ENCODE measurements at regions not wholly inside any gene's neighbourhood (a gene's known extent, or its start where the extent isn't known, plus 50 kb on each side); places are given as distances from the start of the nearest gene placed in this dataset.

GRCh38 chr12:125882141-125882540 lies 816.9 kb downstream of the AACS start:
- ChIA-PET POLR2A (no interaction called here), CTCF (no interaction called here)
- Histone ChIP-seq H3K9me3 (ENCODE audit: control insufficient read depth, insufficient read depth, low read length) (peaks cover 9% of the 10 kb centered on the region; the same call in 1 of the 2 replicates), H3K27ac (ENCODE audit: low read depth, low read length) (no peak overlapping the region), H3K27me3 (ENCODE audit: control insufficient read depth, insufficient read depth, low read length) (no peaks in the 10 kb centered on the region), H3K4me3 (ENCODE audit: low read depth, low read length) (no peak overlapping the region)
- no peak for DNase-seq (ENCODE audit: low read depth, low spot score)
- TF ChIP-seq CTCF (IDR thresholded peaks at IDR 0.05; ENCODE audit: low read depth, low read length) = no peak

- CTCF ChIA-PET = no interaction called here
Observed at GRCh38 chr12:125888921-125889320, 823.7 kb downstream of the AACS start.

GRCh38 chr12:125889742-125890141 lies 824.5 kb downstream of the AACS start:
- no peaks in the 10 kb centered on the region for H3K27me3 ChIP-seq (ENCODE audit: control insufficient read depth, insufficient read depth, low read length)
- DNase-seq (ENCODE audit: low read depth, low spot score) = no peak
- POLR2A ChIA-PET = no interaction called here
- TF ChIP-seq CTCF (IDR thresholded peaks at IDR 0.05; ENCODE audit: low read depth, low read length) = no peak
- no peak overlapping the region for H3K4me3 ChIP-seq (ENCODE audit: low read depth, low read length)
- no peak overlapping the region for H3K27ac ChIP-seq (ENCODE audit: low read depth, low read length)
- CTCF ChIA-PET = no interaction called here
- H3K9me3 ChIP-seq (ENCODE audit: control insufficient read depth, insufficient read depth, low read length) = peaks cover 17% of the 10 kb centered on the region

More at GRCh38 chr12:125888921-125889320, 823.7 kb downstream of the AACS start:
- POLR2A ChIA-PET = no interaction called here
- no peak overlapping the region for H3K4me3 ChIP-seq (ENCODE audit: low read depth, low read length)
- TF ChIP-seq CTCF (IDR thresholded peaks at IDR 0.05; ENCODE audit: low read depth, low read length) = no peak
- DNase-seq (ENCODE audit: low read depth, low spot score) = no peak
- no peak overlapping the region for H3K27ac ChIP-seq (ENCODE audit: low read depth, low read length)
- peaks cover 17% of the 10 kb centered on the region for H3K9me3 ChIP-seq (ENCODE audit: control insufficient read depth, insufficient read depth, low read length)
- no peaks in the 10 kb centered on the region for H3K27me3 ChIP-seq (ENCODE audit: control insufficient read depth, insufficient read depth, low read length)

GRCh38 chr12:125890366-125890905 lies 825.2 kb downstream of the AACS start:
- ChIA-PET CTCF (no interaction called here), POLR2A (no interaction called here)
- Histone ChIP-seq H3K27ac (ENCODE audit: low read depth, low read length) (no peak overlapping the region), H3K27me3 (ENCODE audit: control insufficient read depth, insufficient read depth, low read length) (no peaks in the 10 kb centered on the region), H3K9me3 (ENCODE audit: control insufficient read depth, insufficient read depth, low read length) (peaks cover 17% of the 10 kb centered on the region), H3K4me3 (ENCODE audit: low read depth, low read length) (no peak overlapping the region)
- TF ChIP-seq CTCF (IDR thresholded peaks at IDR 0.05; ENCODE audit: low read depth, low read length) = no peak
- no peak for DNase-seq (ENCODE audit: low read depth, low spot score)

- ChIA-PET POLR2A (no interaction called here), CTCF (no interaction called here)
- no peak for TF ChIP-seq CTCF (IDR thresholded peaks at IDR 0.05; ENCODE audit: low read depth, low read length)
- DNase-seq (ENCODE audit: low read depth, low spot score) = no peak
- H3K9me3 ChIP-seq (ENCODE audit: control insufficient read depth, insufficient read depth, low read length) = peaks cover 22% of the 10 kb centered on the region
- no peak overlapping the region for H3K4me3 ChIP-seq (ENCODE audit: low read depth, low read length)
- no peaks in the 10 kb centered on the region for H3K27me3 ChIP-seq (ENCODE audit: control insufficient read depth, insufficient read depth, low read length)
- no peak overlapping the region for H3K27ac ChIP-seq (ENCODE audit: low read depth, low read length)
Observed at GRCh38 chr12:125890971-125891370, 825.7 kb downstream of the AACS start.
